Left renal cortex interstitium (tissue), 4 donors: ENCODE measurements at regions not wholly inside any gene's neighbourhood (a gene's known extent, or its start where the extent isn't known, plus 50 kb on each side); places are given as distances from the start of the nearest gene placed in this dataset.

Source experiments
- DNase-seq, 4 donors: peaks; one replicate each; pipeline ENCODE4 v3.0.0-alpha.2; 2013; ENCODE audit warnings: low read depth in 4 of 4, low spot score in 2 of 4, missing footprints in 1 of 4

DNA sequence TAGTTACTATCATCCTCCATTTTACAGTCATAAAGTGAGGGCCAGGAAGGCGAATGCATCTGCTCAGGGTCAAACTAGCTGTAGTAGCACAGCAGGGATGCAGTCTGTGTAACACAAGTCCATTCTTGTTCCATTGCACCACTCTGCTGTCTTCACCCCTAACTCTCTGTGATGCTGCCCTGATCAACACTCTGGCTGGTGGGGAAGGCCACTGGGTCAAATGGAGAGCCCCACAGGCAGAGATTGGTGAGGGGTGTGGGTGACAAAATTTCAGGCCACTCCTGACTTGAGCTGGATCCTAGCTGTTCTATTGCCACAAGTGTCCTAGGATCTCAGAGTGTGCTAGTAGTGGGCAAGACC, 136.5 kb downstream of the PJA1 start:
- DNase-seq, result no peak

DNA sequence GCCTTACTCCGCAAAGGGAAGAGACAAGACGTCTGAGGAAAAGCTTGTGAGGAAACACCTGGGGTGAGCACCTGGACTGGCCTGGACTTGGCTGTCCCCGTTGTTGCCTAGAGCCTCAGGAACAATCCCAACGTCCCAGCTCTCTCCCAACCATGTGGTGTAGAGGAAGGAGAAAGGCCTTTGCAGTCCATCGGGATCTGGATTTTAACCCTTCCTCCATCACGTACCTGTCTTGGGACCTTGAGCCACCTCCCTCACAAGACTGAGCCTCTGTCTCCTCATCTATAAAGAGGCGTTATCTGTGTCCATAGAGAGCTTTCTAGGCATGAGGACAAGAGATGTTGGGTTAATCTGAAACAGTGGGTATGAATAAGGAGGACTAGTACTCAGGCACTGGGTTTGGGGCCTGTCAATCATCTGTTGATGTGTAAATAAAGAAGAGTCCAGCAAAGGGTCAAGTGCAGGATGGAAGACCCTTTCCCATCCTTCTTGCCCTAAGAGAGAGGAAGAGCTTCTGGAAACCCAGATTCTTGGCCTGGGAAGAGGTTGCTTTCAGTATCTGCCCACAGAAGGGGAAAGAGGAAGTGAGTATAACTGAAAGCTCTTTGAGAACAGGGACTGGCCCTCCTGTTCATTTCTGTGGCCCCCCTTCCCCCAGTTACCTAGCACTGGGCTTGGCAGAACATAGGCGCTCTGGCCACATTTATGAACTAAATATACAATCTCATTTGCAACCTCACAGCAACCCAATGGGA, 137.1 kb downstream of the PJA1 start:
- no peak for DNase-seq

DNA sequence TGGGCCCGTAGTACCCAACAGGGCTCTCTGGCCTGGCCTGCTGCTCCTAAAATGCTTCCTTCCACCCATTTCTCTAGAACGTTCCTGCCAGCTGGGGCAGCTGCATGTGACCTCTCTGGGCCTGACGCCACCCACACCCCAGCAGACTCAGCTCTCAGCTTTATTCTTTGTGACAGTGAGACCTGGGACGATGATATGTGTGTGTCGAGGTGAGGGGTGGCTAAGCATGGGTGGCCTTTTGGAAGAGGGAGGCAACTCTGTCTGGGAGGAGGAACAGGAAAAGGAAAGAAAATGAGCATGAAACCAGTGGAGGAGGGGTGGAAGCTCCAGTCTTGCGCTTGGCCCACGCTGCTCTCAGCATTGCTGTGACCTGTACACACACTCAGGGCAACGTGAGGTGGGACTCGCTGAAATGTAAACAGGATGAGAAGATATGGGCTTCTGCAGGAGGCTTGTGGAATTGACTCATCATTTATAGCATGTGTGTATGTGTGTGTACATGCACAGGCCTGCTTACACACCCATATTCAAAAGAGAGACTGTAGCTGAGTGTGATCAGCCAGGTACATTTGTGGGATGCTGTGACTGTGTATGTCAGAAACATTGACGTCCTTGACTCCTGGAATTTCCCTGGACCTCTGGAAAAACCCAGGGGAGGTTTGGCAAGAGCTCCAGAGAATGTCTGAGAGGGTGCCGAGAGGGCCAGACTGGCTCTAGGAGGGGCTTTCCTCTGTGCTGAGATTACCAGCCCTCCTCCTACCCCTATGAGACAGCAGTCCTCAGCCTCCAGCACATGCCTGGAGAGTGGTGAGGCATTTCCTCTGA, 137.9 kb downstream of the PJA1 start:
- no peak for DNase-seq

DNA sequence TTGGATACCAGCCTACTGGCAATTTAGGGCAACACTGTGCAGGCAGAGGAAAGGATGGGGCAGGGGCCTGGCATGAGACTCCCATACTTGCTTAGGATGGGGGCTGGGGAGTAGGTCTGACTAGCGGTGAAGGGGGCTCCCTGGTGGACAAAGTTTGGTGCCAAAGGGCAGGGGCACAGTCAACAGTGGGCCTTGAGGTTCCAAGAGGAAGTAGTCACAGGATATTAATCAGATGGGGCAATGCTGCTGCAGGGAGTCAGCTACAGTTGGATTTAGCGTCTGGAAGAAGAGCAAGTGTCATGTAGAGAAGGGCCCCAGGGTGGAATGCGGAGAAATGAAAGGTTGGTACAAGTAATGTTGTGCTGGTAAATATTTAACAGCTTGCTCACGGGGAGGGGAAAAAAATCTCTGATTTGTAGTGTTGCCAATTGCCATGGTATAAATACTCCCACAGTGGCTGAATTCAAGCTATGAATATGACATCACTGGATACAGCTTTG, 139.4 kb downstream of the PJA1 start:
- DNase-seq, result no peak

DNA sequence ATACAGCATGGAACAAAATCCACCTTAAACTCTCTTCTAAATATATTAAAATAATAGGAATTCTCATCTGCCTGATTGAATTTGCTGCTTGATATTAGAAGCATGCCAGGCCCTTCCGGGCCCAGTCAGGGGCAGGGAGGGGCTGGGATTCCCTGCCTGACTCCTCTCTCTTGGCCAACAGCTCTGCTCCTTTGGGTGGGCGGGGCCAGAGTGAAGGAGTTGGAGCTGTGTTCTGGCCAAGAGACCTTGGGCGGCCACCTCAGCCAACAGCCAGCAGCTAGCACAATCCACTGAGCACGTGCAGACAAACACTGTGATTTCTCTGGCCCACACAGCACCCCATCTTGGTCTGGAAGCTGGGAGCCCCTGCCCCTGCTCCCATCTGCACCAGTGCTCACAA, 140.3 kb downstream of the PJA1 start:
- no peak for DNase-seq

DNA sequence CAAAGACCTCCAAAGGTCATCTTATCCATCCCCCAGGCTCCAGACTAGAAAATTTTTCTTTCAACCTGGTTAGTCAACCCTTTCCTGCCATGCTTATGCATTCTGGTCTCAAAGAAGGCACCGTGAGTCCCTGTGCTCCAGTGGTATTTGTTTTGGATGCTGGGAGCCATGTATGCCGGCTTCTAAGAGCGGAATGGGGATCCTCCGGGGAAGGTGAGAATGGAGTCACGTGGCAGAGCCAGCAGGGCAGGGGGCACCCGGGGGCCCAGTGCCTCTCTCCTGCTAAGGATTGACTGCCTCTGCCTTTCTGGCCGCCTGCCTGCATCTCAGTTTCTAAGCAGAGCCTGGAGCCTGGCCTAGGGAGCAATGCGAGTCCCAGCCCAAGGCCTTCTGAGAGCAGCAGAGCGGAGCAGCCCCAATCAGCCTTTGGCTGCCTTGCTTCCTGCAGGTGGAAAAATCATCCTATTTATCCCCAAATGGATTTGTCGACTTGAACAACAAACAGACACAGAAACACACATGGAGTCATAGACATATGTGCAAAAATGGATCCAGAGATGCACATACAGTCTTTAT, 141.0 kb downstream of the PJA1 start:
- DNase-seq, result no peak

DNA sequence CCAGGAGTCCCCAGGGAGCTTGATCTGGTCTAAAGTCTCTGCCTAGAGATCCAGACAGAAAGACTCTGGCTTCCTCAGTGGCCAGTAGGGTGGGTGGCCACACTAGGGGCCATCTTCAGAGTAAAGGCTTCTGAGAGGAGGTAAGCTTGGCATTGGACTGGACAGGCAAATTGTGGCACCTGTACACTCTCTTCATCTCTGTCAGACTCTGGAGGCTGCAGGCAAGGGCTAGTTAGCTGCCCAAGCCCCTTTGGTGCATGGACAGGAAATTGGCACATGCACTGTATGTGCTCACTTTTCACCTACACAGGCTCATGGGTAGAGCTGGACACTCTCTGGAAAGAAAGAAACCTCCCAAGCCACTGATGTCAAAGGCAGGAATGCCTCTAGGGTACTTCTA, 142.8 kb downstream of the PJA1 start:
- no peak for DNase-seq

DNA sequence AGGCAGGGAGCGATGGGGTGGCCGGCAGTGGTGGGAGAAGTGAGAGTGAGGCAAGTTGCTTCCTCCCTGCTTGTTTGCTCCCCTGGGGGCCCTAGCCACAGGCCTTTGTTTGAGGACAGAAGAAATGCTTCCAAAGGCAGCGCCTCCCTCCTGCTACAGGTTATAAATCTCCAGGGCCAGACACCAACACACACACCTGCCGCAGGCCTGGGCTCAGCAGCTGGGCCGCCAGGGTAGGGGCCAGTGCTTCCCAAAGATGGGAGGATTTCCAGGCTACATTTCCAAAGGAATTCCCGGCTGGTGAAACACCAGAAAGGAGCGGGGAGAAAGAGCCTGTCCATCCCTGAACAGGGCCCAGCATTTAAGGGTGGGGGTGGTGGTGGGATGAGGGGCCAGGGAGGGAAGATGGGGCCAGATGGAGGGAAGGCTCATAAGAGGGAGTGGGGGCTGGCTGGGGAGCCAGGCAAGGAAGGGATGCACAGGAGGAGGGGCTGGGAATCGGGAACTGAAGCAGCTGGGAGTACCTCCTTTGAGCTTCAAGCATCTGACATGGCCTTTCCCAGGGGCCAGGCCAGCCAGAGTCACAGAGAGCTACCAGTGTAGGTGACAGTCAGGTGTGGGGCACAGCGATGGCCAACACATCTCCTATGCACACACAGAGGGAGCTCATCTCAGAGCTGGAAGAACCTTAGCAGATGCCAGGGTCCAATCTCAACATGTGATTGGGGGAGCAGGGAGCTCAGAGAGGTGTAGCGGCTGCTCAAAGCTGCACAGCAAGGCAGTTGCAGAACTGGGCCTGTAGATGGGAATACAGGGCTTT, 143.9 kb downstream of the PJA1 start:
- DNase-seq, result no peak

DNA sequence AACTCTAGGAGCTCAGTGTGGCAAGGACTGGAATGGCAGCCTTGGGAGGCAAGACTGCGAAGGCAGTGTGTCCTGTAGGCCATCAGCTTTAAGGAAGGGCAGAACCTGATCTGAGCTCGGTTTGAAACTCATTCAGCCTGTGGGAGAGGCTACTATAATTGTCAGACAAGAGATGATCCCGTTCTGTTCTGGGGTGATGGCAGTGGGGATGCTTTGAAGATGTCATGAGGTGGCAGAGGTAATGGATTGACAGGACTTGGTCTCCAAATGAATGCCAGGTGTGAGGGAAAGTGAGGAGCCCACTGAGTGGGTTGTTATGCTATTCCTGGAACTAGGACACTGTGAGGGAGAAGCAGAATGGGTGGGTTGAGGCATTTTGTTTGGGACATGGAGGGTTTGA, 144.9 kb downstream of the PJA1 start:
- no peak for DNase-seq

DNA sequence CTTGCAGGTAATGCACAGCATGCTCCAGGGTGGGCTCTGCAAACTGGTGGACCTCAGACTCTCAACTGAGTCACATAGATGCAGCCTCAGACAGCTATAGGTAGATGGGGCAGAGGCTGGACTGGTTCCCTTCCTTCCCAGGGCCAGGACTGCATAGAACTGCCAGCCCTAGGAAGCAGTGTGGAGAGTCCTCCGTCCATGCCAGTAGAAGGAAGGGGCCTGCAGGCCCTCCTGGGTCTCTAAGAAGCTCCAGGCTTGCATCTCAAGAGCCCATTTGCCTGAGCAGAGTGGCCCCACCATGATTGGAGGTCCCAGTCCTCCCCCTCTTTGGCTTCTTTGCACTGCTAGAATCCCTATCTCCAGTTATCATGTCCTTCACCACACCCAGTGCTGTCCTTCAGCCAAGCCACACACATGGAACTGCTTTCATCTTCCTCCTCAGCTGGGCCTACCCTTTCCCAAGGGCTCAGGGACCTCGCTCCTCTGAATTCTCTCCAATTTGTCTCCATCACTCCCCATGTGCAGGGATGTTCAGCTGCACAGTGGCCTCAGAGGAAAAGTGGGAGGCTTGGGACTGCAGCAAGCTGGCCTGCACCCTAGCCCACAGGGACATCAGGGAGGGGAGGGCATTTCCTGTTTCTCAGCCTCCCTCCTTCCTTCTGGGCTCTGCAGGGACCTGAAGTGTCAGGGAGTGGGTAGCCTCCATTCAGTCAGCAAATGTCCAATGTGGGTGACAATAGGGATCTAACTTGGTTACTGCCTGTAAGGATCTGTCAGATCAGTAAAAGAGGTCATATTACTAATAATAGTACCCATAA, 146.0 kb downstream of the PJA1 start:
- no peak for DNase-seq

DNA sequence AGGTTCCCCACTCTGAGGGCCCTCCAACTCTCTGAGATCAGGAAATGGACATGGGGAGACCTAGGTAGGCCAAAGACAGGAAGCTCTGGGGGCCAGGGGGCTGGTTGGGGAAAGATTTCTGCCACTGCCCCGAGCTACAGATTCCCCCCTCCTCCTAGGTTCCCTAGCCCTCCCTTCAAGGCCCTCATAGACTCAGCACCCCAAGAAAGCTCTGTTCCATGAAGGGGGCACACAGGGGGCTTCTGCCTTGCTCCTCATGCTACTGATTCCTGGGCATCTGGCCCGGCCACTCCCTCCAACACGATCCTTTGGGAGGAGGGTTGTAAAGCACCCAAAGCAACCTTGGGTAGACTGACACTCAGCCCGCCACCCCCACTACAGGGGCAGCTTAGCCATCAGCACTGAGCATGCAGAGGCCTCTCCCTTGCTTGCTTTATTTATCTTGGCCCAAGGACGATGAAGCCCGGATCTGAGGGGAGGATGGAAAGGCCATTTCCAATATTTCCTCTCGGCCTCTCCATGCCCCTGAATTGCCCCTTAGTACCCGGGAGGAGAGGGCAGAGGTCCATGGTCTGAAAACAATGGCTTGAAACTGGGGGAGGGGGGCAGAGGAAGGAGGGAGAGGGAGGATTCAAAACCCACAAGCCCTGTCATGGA, 146.7 kb downstream of the PJA1 start:
- DNase-seq, result no peak

DNA sequence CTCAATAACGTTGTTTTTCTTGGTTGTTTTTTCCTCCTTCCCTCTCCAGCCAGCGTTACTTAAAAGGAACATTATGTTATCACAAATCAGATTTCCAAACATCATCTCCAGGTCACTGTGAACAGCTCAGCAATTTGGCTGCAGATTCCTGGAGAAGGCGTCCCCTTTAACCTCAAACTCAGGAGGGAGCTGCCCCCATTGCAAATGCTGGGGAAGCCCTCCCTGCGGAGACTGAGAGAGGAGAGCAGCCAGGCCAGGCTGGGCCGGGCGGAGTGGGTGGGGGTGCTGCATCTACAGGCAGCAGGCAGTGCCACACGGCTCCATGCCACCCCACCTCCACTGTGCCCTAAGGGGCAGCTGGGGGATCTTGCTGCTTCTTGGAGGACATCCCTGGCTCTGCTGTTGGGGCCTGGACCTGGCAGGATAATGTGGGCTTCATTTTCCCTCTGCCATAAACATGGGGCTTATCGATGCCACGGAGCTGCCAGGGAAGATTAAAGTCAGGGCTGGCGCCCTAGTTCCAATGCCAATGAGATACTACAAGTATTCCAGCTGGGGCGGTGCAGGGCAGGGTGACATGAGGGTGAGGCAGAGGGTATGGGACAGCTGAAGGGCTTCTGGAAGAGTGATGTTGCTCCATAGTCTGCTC, 148.8 kb downstream of the PJA1 start:
- no peak for DNase-seq

DNA sequence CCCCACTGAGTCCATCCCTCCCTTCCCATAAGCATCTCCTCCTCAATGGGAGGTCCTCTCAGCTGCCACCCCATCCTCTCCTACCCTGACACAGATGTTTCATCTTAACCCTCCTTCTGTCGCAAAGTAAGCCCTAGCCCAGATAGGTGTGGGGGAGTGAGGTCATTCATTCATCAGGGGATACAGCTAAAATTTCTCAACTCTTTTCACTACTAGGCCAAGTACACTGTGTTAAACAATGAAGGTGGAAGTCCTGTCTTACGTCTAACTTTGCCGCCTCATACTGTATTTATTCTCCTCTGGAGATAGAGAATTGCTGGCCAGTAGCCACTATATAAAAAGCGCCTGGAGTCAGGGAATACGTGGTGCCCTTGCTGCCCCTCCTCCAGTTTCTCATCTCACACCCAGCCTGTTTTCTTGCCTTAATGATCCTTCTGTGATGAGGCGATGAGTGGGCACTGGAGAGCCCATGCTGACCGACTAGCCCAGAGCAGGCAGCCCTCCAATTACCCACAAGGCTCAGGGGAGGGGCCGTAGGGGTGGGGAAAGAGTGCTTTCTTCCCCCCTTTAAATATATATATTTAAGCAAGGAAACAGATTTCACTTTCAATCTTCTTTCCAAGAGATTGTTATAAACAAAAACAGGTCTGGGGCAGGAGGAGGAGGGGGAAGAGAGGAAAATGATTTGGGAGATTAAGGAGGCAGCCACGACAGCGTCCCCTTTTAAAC, 149.5 kb downstream of the PJA1 start:
- DNase-seq, result no peak

DNA sequence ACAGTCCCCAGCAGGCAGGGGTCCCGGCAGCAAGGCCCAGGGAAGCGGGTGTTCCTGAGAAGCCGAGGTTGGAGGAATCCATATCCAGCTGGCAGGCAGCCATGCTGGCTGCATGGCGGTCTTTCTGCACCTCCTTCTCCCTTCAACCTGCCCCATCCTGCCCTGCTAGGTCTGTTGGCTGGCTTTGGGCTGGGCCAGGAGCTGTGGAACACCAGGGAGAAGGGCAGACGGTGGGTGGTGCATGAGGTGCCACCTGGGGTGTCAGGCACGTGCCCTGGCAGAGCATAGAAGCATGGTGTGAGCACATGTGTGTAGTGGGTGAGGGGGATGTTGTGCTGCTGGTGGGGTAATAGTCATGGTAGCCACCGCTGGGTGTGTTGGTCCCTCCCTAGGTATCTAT, 150.1 kb downstream of the PJA1 start:
- DNase-seq, result no peak

DNA sequence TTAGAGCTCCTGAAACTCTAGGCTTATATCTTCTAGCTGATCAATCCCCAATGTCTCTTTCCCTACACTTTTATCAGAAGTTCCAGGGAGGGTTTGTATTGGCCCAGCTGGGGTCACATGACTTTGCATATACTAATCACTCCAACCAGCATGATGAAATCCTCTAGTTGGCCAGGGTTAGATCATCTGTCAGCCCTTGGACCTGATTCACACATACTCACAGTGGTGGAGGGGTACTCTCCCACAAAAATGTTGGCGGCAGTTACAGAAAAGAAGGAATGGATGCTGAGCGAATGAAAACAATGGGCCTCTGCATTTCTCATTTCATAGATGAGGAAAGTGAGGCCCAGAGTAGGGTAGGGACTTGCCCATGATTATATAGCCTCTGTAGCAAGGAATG, 151.1 kb downstream of the PJA1 start:
- DNase-seq, result no peak

DNA sequence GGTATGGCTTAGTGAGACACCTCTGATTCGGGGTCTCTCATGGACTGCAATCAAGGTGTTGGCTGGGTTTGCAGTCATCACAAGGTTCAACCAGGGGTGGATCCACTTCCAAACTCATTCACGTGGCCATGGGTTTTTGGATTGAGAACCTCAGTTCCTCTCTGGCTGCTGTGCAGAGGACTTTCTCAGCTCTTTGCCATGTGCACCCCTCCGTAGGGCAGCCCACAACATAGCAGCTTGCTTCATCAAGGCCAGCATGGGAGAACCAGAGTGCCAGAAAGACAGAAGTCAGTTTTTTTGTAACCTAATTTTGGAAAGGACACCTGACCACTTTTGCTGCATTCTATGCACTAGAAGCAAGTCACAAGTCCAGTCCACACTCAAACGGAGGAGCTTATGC, 154.9 kb downstream of the PJA1 start:
- DNase-seq, result no peak

DNA sequence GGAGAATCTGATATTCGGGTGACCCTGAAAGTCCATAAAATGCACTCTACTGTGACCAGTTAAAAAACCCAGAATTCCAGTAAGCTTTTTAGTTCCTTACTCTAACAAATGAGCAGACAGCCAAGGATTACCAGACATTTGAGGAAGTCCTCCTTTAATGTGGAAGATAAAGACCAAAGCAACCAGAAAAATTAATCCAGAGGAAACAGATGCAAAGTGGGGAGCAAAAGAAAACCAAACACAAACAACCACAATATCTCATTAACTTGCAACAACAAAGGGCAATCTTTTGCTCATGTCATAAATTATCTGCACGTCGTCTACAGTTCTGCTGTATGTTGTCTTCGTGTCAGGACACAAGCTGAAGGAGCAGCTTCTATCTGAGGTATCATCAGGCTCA, 164.4 kb downstream of the PJA1 start:
- DNase-seq, result no peak

DNA sequence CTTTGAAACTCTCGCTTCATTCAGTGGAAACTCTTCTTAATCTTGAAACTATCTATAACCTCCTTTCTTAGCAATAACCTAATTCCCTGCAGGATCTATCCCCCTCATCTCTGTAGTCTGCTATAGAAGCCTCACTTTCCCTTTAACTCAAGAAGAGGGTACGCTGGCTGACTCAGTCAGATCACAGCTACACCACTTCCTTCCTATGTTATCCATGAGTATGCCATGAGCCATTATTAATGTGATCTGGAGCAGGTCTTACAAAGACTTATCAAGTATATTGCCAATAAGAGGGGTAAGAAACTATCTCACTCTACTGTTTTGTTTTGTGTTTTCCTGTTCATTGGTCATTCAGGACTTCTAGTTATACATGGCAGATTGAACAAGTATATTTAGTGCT, 165.3 kb downstream of the PJA1 start:
- no peak for DNase-seq
